Caco-2 (cell line): ENCODE measurements at regions not wholly inside any gene's neighbourhood (a gene's known extent, or its start where the extent isn't known, plus 50 kb on each side); places are given as distances from the start of the nearest gene placed in this dataset.

ENCODE experiments used
- BruUV-seq: library from RNA; stranded (reverse); fragments of 400-500 nt; replicated peaks from 2 replicates; lab custom pipeline; 2021; lab: Mats Ljungman, UMichigan
- CTCF ChIA-PET: fragments of 300-600 bp; sonication (Branson Sonifier 250); formaldehyde crosslinking; loops from one replicate; lab custom pipeline; 2022; ENCODE audit warnings: antibody characterized with exemption; lab: Charles Lee
- POLR2A ChIA-PET: fragments of 300-600 bp; sonication (Branson Sonifier 250); formaldehyde crosslinking; loops from one replicate; lab custom pipeline; 2022; ENCODE audit warnings: antibody characterized with exemption; lab: Charles Lee
- DNase-seq, 2 experiments: peaks; one replicate each; pipeline versions ENCODE4 v3.0.0 to v3.0.0-alpha.2; 2020 to 2022
- H3K27me3 ChIP-seq: replicated peaks from 2 replicates; pipeline ENCODE4 v1.6.0; 2011; ENCODE audit warnings: low read length; ENCODE audit not compliant: control insufficient read depth, insufficient read depth
- H3K36me3 ChIP-seq: 2 replicates; pipeline ENCODE4 v1.5.1; 2011; ENCODE audit warnings: low read length; ENCODE audit not compliant: control insufficient read depth, insufficient read depth
- H3K4me1 ChIP-seq: fragments of 250-450 bp; sonication (Bioruptor Pico); 2 replicates; pipeline ENCODE4 v1.5.1; 2020; ENCODE audit warnings: mild to moderate bottlenecking
- H3K4me3 ChIP-seq: 2 replicates; pipeline ENCODE4 v1.5.1; 2011; ENCODE audit warnings: low read depth, mild to moderate bottlenecking, control low read depth, low read length
- H3K9me3 ChIP-seq: fragments of 250-450 bp; sonication (Bioruptor Pico); 2 replicates; pipeline ENCODE4 v1.5.1; 2020; ENCODE audit warnings: mild to moderate bottlenecking, moderate library complexity
- H3K27ac Mint-ChIP-seq: one replicate; pipeline ENCODE4 v1.8.0; 2022; ENCODE audit warnings: mixed read lengths; ENCODE audit not compliant: unreplicated experiment
- H3K27me3 Mint-ChIP-seq: one replicate; pipeline ENCODE4 v1.8.0; 2022; ENCODE audit warnings: mixed read lengths; ENCODE audit not compliant: insufficient read depth, unreplicated experiment
- H3K36me3 Mint-ChIP-seq: one replicate; pipeline ENCODE4 v1.8.0; 2022; ENCODE audit warnings: mild to moderate bottlenecking, mixed read lengths; ENCODE audit not compliant: insufficient read depth, unreplicated experiment
- H3K4me1 Mint-ChIP-seq: one replicate; pipeline ENCODE4 v1.8.0; 2022; ENCODE audit warnings: low read depth, mixed read lengths; ENCODE audit not compliant: unreplicated experiment
- H3K4me3 Mint-ChIP-seq: one replicate; pipeline ENCODE4 v1.8.0; 2022; ENCODE audit warnings: mild to moderate bottlenecking, moderate library complexity, mixed read lengths; ENCODE audit not compliant: unreplicated experiment
- H3K9me3 Mint-ChIP-seq: one replicate; pipeline ENCODE4 v1.8.0; 2022; ENCODE audit warnings: mixed read lengths; ENCODE audit not compliant: unreplicated experiment
- intact Hi-C: fragments of 100-400 bp; cut with micrococcal nuclease; formaldehyde crosslinking; loops from one replicate; pipeline ENCODE4 v1.10.0; 2022; ENCODE audit not compliant: unreplicated experiment
- TF ChIP-seq, protein P1 (sequence below), 2 experiments: fragments of 200-600 bp in 1 of 2; IDR thresholded peaks; 1 replicate in 1 of 2; 2 replicates in 1 of 2; pipeline versions ENCODE4 v1.5.1 to v1.8.0; 2011 to 2022; ENCODE audit warnings: antibody characterized with exemption in 1 of 2, control low read depth in 1 of 2, inconsistent platforms in 1 of 2, low read depth in 1 of 2, low read length in 1 of 2, mild to moderate bottlenecking in 1 of 2, moderate library complexity in 1 of 2; ENCODE audit not compliant: insufficient read depth in 1 of 2, severe bottlenecking in 1 of 2, unreplicated experiment in 1 of 2

DNA sequence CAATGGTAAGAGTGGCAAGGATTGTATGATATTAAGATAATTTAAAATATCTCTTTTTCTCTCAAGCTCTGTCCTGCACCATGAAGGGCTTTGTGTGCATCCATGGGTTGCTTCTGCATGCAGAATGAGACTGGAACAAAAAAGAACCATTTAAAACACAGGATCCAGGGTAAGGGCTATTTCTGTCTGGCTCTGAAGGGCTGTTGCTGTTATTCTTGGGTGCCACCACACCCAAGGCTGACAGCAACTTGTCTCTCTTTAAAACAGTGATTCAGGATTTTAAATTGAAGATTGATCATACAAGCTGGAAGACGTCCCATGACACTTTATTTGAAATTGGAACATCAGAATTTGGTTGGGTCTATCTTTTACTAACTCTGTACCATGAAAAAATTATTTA, 268.8 kb upstream of the CNTN3 start:
- peaks cover 2% of the 10 kb centered on the region for H3K9me3 Mint-ChIP-seq
- Histone ChIP-seq H3K4me1 (no peaks in the 10 kb centered on the region), H3K4me3 (no peak overlapping the region), H3K9me3 (no peaks in the 10 kb centered on the region), H3K36me3 (no peaks in the 10 kb centered on the region), H3K27me3 (no peaks in the 10 kb centered on the region)
- CTCF ChIA-PET = interaction anchor here (0.8 kb wide), 1 partner anchor 10 kb away, joined by 4 read pairs; no protein-coding TSS in a partner anchor
- TF ChIP-seq, protein P1, sequence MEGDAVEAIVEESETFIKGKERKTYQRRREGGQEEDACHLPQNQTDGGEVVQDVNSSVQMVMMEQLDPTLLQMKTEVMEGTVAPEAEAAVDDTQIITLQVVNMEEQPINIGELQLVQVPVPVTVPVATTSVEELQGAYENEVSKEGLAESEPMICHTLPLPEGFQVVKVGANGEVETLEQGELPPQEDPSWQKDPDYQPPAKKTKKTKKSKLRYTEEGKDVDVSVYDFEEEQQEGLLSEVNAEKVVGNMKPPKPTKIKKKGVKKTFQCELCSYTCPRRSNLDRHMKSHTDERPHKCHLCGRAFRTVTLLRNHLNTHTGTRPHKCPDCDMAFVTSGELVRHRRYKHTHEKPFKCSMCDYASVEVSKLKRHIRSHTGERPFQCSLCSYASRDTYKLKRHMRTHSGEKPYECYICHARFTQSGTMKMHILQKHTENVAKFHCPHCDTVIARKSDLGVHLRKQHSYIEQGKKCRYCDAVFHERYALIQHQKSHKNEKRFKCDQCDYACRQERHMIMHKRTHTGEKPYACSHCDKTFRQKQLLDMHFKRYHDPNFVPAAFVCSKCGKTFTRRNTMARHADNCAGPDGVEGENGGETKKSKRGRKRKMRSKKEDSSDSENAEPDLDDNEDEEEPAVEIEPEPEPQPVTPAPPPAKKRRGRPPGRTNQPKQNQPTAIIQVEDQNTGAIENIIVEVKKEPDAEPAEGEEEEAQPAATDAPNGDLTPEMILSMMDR (IDR thresholded peaks at IDR 0.05; ENCODE audit: insufficient read depth in 1 of 2, low read depth in 1 of 2, low read length in 1 of 2, severe bottlenecking in 1 of 2, unreplicated experiment in 1 of 2) = no peak
- DNase-seq = no peak
- H3K27ac Mint-ChIP-seq = no peak overlapping the region
- no peak overlapping the region for H3K4me3 Mint-ChIP-seq
- H3K4me1 Mint-ChIP-seq = no peaks in the 10 kb centered on the region
- H3K27me3 Mint-ChIP-seq = no peaks in the 10 kb centered on the region
- BruUV-seq = no TSS peak
- POLR2A ChIA-PET = no interaction called here
- intact Hi-C loops = no loop called here
- H3K36me3 Mint-ChIP-seq = no peaks in the 10 kb centered on the region

DNA sequence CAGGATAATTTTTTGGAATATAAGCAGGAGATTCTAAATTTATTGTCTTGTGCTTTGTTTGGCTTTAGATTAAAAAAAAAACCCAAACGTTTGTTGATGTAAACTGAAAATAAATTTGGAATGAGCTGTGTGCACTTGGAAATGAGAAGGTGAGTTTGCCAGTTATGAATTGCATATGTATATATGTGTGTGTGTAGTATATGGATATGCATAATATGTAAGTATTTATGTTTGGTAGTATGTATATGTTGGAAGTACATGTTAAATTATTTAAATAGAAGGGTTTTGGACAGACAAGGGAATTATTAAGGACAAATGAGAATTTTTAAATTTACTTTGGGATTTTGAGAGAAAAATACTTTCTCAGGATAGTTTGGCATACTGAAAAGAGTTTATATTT, 265.8 kb upstream of the CNTN3 start:
- Mint-ChIP-seq H3K27ac (no peak overlapping the region), H3K9me3 (no peaks in the 10 kb centered on the region), H3K4me3 (no peak overlapping the region), H3K36me3 (no peaks in the 10 kb centered on the region), H3K4me1 (no peaks in the 10 kb centered on the region), H3K27me3 (no peaks in the 10 kb centered on the region)
- Histone ChIP-seq H3K36me3 (no peaks in the 10 kb centered on the region), H3K4me3 (no peak overlapping the region), H3K27me3 (no peaks in the 10 kb centered on the region), H3K4me1 (no peaks in the 10 kb centered on the region), H3K9me3 (no peaks in the 10 kb centered on the region)
- no TSS peak for BruUV-seq
- intact Hi-C loops = no loop called here
- POLR2A ChIA-PET = no interaction called here
- TF ChIP-seq, protein P1 (IDR thresholded peaks at IDR 0.05; ENCODE audit: insufficient read depth in 1 of 2, low read depth in 1 of 2, low read length in 1 of 2, severe bottlenecking in 1 of 2, unreplicated experiment in 1 of 2) = no peak
- CTCF ChIA-PET = no interaction called here
- no peak for DNase-seq

DNA sequence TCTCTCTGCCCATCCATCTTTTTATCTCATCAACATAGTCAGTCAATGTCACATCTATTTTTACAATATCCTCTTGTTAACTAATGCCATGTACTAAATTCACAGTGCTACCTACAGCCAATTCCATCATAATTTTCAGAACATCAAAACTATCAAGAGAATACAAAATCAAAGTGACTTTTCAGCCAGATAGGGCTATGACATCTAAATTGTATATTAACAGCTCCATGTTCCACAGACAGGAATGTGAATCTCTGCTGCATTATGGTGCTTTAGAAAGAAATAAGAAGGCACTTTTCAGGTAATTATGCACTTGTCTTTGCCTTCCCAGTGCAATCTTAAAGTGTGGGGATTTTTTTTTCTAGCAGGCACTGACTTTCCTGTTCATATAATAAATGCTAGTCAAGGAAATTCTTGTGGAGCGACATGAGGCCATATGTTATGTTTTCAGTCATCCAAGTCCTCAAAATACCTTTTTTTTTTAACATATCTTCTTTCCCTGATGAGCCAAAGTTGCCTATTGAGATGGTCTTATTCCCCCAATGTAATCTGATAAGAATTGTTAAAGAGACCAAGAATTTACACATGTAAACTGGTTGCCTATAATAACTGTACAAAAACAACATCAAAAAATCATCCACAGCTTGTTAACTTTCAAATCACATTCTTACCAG, 252.0 kb upstream of the CNTN3 start:
- no peak overlapping the region for H3K27ac Mint-ChIP-seq
- intact Hi-C loops = no loop called here
- CTCF ChIA-PET = no interaction called here
- Histone ChIP-seq H3K4me1 (no peaks in the 10 kb centered on the region), H3K9me3 (no peaks in the 10 kb centered on the region), H3K4me3 (no peak overlapping the region), H3K27me3 (no peaks in the 10 kb centered on the region), H3K36me3 (no peaks in the 10 kb centered on the region)
- H3K36me3 Mint-ChIP-seq = no peaks in the 10 kb centered on the region
- TF ChIP-seq, protein P1 (IDR thresholded peaks at IDR 0.05; ENCODE audit: insufficient read depth in 1 of 2, low read depth in 1 of 2, low read length in 1 of 2, severe bottlenecking in 1 of 2, unreplicated experiment in 1 of 2) = no peak
- no TSS peak for BruUV-seq
- DNase-seq = no peak
- POLR2A ChIA-PET = no interaction called here
- H3K4me1 Mint-ChIP-seq = no peaks in the 10 kb centered on the region
- H3K9me3 Mint-ChIP-seq = no peaks in the 10 kb centered on the region
- no peaks in the 10 kb centered on the region for H3K27me3 Mint-ChIP-seq
- H3K4me3 Mint-ChIP-seq = no peak overlapping the region
